ENCODE measurements at regions not wholly inside any gene's neighbourhood (a gene's known extent, or its start where the extent isn't known, plus 50 kb on each side); places are given as distances from the start of the nearest gene placed in this dataset.

- no peak for TF ChIP-seq POLR2A (IDR thresholded peaks at IDR 0.05)
- TF ChIP-seq, protein P1, sequence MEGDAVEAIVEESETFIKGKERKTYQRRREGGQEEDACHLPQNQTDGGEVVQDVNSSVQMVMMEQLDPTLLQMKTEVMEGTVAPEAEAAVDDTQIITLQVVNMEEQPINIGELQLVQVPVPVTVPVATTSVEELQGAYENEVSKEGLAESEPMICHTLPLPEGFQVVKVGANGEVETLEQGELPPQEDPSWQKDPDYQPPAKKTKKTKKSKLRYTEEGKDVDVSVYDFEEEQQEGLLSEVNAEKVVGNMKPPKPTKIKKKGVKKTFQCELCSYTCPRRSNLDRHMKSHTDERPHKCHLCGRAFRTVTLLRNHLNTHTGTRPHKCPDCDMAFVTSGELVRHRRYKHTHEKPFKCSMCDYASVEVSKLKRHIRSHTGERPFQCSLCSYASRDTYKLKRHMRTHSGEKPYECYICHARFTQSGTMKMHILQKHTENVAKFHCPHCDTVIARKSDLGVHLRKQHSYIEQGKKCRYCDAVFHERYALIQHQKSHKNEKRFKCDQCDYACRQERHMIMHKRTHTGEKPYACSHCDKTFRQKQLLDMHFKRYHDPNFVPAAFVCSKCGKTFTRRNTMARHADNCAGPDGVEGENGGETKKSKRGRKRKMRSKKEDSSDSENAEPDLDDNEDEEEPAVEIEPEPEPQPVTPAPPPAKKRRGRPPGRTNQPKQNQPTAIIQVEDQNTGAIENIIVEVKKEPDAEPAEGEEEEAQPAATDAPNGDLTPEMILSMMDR (IDR thresholded peaks at IDR 0.05): no peak
- no peak for TF ChIP-seq EP300 (IDR thresholded peaks at IDR 0.05)
- no peak for TF ChIP-seq POLR2AphosphoS5 (IDR thresholded peaks at IDR 0.05)
Measured at GRCh38 chr10:14409856-14410458, 79.2 kb upstream of the FRMD4A start.

Measured in suprapubic skin (tissue), 4 donors.